CD8-positive, alpha-beta memory T cell (primary cell): ENCODE measurements at regions not wholly inside any gene's neighbourhood (a gene's known extent, or its start where the extent isn't known, plus 50 kb on each side); places are given as distances from the start of the nearest gene placed in this dataset.

ENCODE experiments used
- CTCF ChIA-PET: fragments of 350-600 bp; sonication (Branson Sonifier 250); formaldehyde crosslinking; loops from one replicate; lab custom pipeline; 2021; ENCODE audit warnings: antibody characterized with exemption; lab: Charles Lee
- POLR2A ChIA-PET: fragments of 350-600 bp; sonication (Branson Sonifier 250); formaldehyde crosslinking; loops from one replicate; lab custom pipeline; 2021; ENCODE audit warnings: antibody characterized with exemption; lab: Charles Lee
- DNase-seq, 5 donors: peaks; one replicate each; pipeline versions ENCODE4 v3.0.0 to v3.0.0-alpha.2; 2020 to 2022; ENCODE audit warnings: mixed read lengths in 1 of 5
- H3K27ac ChIP-seq: one replicate; pipeline ENCODE4 v1.7.0; 2013; ENCODE audit warnings: low read depth, mild to moderate bottlenecking, low read length, moderate library complexity
- H3K27me3 ChIP-seq: 2 replicates; pipeline ENCODE4 v1.7.0; 2013; ENCODE audit warnings: low read length, mild to moderate bottlenecking; ENCODE audit not compliant: insufficient read depth, poor library complexity, severe bottlenecking
- H3K36me3 ChIP-seq: 2 replicates; pipeline ENCODE4 v1.7.0; 2013; ENCODE audit warnings: mild to moderate bottlenecking, low read length, moderate library complexity; ENCODE audit not compliant: insufficient read depth
- H3K4me1 ChIP-seq: 2 replicates; pipeline ENCODE4 v1.7.0; 2013; ENCODE audit warnings: mild to moderate bottlenecking, low read length, moderate library complexity; ENCODE audit not compliant: insufficient read depth
- H3K4me3 ChIP-seq: 2 replicates; pipeline ENCODE4 v1.7.0; 2013; ENCODE audit warnings: mild to moderate bottlenecking, low read length
- H3K9me3 ChIP-seq: 2 replicates; pipeline ENCODE4 v1.7.0; 2013; ENCODE audit warnings: mild to moderate bottlenecking, low read length
- H3K27ac Mint-ChIP-seq, 8 donors: one replicate each; pipeline ENCODE4 v1.8.0; 2020 to 2021; ENCODE audit warnings: mixed read lengths in 8 of 8, mild to moderate bottlenecking in 6 of 8, inconsistent platforms in 3 of 8, moderate library complexity in 3 of 8
- H3K27me3 Mint-ChIP-seq, 2 donors: one replicate each; pipeline ENCODE4 v1.8.0; 2020 to 2021; ENCODE audit warnings: mixed read lengths in 2 of 2, mild to moderate bottlenecking in 1 of 2, moderate library complexity in 1 of 2
- H3K36me3 Mint-ChIP-seq, 3 donors: one replicate each; pipeline ENCODE4 v1.8.0; 2020 to 2021; ENCODE audit warnings: mixed read lengths in 3 of 3, inconsistent platforms in 1 of 3, mild to moderate bottlenecking in 1 of 3
- H3K4me1 Mint-ChIP-seq, 3 donors: one replicate each; pipeline ENCODE4 v1.8.0; 2020 to 2021; ENCODE audit warnings: mixed read lengths in 3 of 3, inconsistent platforms in 1 of 3, mild to moderate bottlenecking in 1 of 3
- H3K4me3 Mint-ChIP-seq, 7 donors: one replicate each; pipeline ENCODE4 v1.8.0; 2020 to 2021; ENCODE audit warnings: mixed read lengths in 7 of 7, mild to moderate bottlenecking in 6 of 7, moderate library complexity in 4 of 7, inconsistent platforms in 2 of 7
- H3K9me3 Mint-ChIP-seq, 5 donors: one replicate each; pipeline ENCODE4 v1.8.0; 2020 to 2022; ENCODE audit warnings: mixed read lengths in 5 of 5, mild to moderate bottlenecking in 3 of 5, moderate library complexity in 2 of 5, inconsistent platforms in 1 of 5

- no peaks in the 10 kb centered on the region for H3K4me1 Mint-ChIP-seq
These were observed 180.2 kb upstream of the TNP1 start for GRCh38 chr2:217040099-217040498.

GRCh38 chr2:217038001-217038400 is 178.1 kb upstream of the TNP1 start:
- Mint-ChIP-seq H3K36me3 (no peaks in the 10 kb centered on the region), H3K4me3 (no peak overlapping the region), H3K27ac (no peak overlapping the region), H3K4me1 (no peaks in the 10 kb centered on the region), H3K27me3 (peaks cover 3 to 4% of the 10 kb centered on the region in 2 donors), H3K9me3 (peaks cover 0 to 3% (median 0%) of the 10 kb centered on the region in 5 donors)
- no peaks in the 10 kb centered on the region for H3K27me3 ChIP-seq
- H3K4me1 ChIP-seq, result no peaks in the 10 kb centered on the region
- H3K4me3 ChIP-seq, result no peak overlapping the region
- no peaks in the 10 kb centered on the region for H3K9me3 ChIP-seq
- H3K27ac ChIP-seq, result no peak overlapping the region
- ChIA-PET CTCF (no interaction called here), POLR2A (no interaction called here)
- H3K36me3 ChIP-seq, result no peaks in the 10 kb centered on the region
- DNase-seq, result no peak

More at GRCh38 chr2:217040099-217040498, 180.2 kb upstream of the TNP1 start:
- Histone ChIP-seq H3K4me3 (no peak overlapping the region), H3K4me1 (no peaks in the 10 kb centered on the region), H3K27ac (no peak overlapping the region), H3K9me3 (no peaks in the 10 kb centered on the region), H3K36me3 (no peaks in the 10 kb centered on the region), H3K27me3 (no peaks in the 10 kb centered on the region)
- H3K27me3 Mint-ChIP-seq, result peaks cover 3 to 4% of the 10 kb centered on the region in 2 donors
- ChIA-PET POLR2A (no interaction called here), CTCF (no interaction called here)
- H3K36me3 Mint-ChIP-seq, result no peaks in the 10 kb centered on the region
- H3K4me3 Mint-ChIP-seq, result no peak overlapping the region
- no peak overlapping the region for H3K27ac Mint-ChIP-seq
- no peak for DNase-seq
- peaks cover 0 to 3% (median 0%) of the 10 kb centered on the region in 5 donors for H3K9me3 Mint-ChIP-seq

GRCh38 chr2:217037353-217037752 is 177.5 kb upstream of the TNP1 start:
- H3K4me3 Mint-ChIP-seq, result no peak overlapping the region
- POLR2A ChIA-PET, result no interaction called here
- no peaks in the 10 kb centered on the region for H3K4me1 Mint-ChIP-seq
- H3K4me3 ChIP-seq, result no peak overlapping the region
- peaks cover 0 to 3% (median 0%) of the 10 kb centered on the region in 5 donors for H3K9me3 Mint-ChIP-seq
- no peaks in the 10 kb centered on the region for H3K36me3 ChIP-seq
- no peaks in the 10 kb centered on the region for H3K27me3 ChIP-seq
- CTCF ChIA-PET, result no interaction called here
- H3K9me3 ChIP-seq, result no peaks in the 10 kb centered on the region
- peaks cover 4% of the 10 kb centered on the region in 2 donors for H3K27me3 Mint-ChIP-seq
- DNase-seq, result no peak
- no peaks in the 10 kb centered on the region for H3K4me1 ChIP-seq
- H3K27ac Mint-ChIP-seq, result no peak overlapping the region
- no peaks in the 10 kb centered on the region for H3K36me3 Mint-ChIP-seq
- no peak overlapping the region for H3K27ac ChIP-seq

- H3K27ac ChIP-seq, result no peak overlapping the region
- Mint-ChIP-seq H3K9me3 (peaks cover 0 to 2% (median 0%) of the 10 kb centered on the region in 5 donors), H3K4me1 (no peaks in the 10 kb centered on the region), H3K27ac (no peak overlapping the region), H3K27me3 (peaks cover 0 to 6% of the 10 kb centered on the region in 2 donors), H3K36me3 (no peaks in the 10 kb centered on the region), H3K4me3 (no peak overlapping the region)
- H3K4me3 ChIP-seq, result no peak overlapping the region
- H3K4me1 ChIP-seq, result no peaks in the 10 kb centered on the region
- ChIA-PET POLR2A (no interaction called here), CTCF (no interaction called here)
- no peaks in the 10 kb centered on the region for H3K9me3 ChIP-seq
- H3K36me3 ChIP-seq, result no peaks in the 10 kb centered on the region
- no peaks in the 10 kb centered on the region for H3K27me3 ChIP-seq
- DNase-seq, result no peak
These were observed 176.1 kb upstream of the TNP1 start for GRCh38 chr2:217035967-217036366.

- H3K4me3 Mint-ChIP-seq, result no peak overlapping the region
- no peak overlapping the region for H3K27ac Mint-ChIP-seq
- POLR2A ChIA-PET, result no interaction called here
- no peak for DNase-seq
- Histone ChIP-seq H3K27ac (no peak overlapping the region), H3K4me3 (no peak overlapping the region), H3K9me3 (no peaks in the 10 kb centered on the region), H3K27me3 (no peaks in the 10 kb centered on the region), H3K36me3 (no peaks in the 10 kb centered on the region), H3K4me1 (no peaks in the 10 kb centered on the region)
- no peaks in the 10 kb centered on the region for H3K36me3 Mint-ChIP-seq
- peaks cover 6 to 8% of the 10 kb centered on the region in 2 donors for H3K27me3 Mint-ChIP-seq
- no peaks in the 10 kb centered on the region for H3K4me1 Mint-ChIP-seq
- CTCF ChIA-PET, result no interaction called here
- peaks cover 0 to 2% (median 0%) of the 10 kb centered on the region in 5 donors for H3K9me3 Mint-ChIP-seq
These were observed 173.3 kb upstream of the TNP1 start for GRCh38 chr2:217033186-217033585.

- POLR2A ChIA-PET, result no interaction called here
- Mint-ChIP-seq H3K27ac (no peak overlapping the region), H3K36me3 (no peaks in the 10 kb centered on the region), H3K27me3 (peaks cover 5 to 8% of the 10 kb centered on the region in 2 donors), H3K4me3 (no peak overlapping the region), H3K9me3 (peaks cover 0 to 2% (median 0%) of the 10 kb centered on the region in 5 donors), H3K4me1 (no peaks in the 10 kb centered on the region)
- H3K36me3 ChIP-seq, result no peaks in the 10 kb centered on the region
- H3K4me1 ChIP-seq, result no peaks in the 10 kb centered on the region
- H3K27me3 ChIP-seq, result no peaks in the 10 kb centered on the region
- no peak overlapping the region for H3K27ac ChIP-seq
- DNase-seq, result no peak
- H3K9me3 ChIP-seq, result no peaks in the 10 kb centered on the region
- CTCF ChIA-PET, result no interaction called here
- H3K4me3 ChIP-seq, result no peak overlapping the region
These were observed 171.6 kb upstream of the TNP1 start for GRCh38 chr2:217031445-217031844.

GRCh38 chr2:217030081-217030480 is 170.2 kb upstream of the TNP1 start:
- no peak overlapping the region for H3K27ac ChIP-seq
- H3K27me3 ChIP-seq, result no peaks in the 10 kb centered on the region
- Mint-ChIP-seq H3K27ac (no peak overlapping the region), H3K4me3 (no peak overlapping the region), H3K4me1 (no peaks in the 10 kb centered on the region), H3K36me3 (no peaks in the 10 kb centered on the region), H3K9me3 (peaks cover 0 to 2% (median 0%) of the 10 kb centered on the region in 5 donors), H3K27me3 (peaks cover 5 to 8% of the 10 kb centered on the region in 2 donors)
- no peak overlapping the region for H3K4me3 ChIP-seq
- H3K4me1 ChIP-seq, result no peaks in the 10 kb centered on the region
- CTCF ChIA-PET, result no interaction called here
- no peaks in the 10 kb centered on the region for H3K9me3 ChIP-seq
- no peak for DNase-seq
- POLR2A ChIA-PET, result no interaction called here
- H3K36me3 ChIP-seq, result no peaks in the 10 kb centered on the region

- Mint-ChIP-seq H3K27ac (no peak overlapping the region), H3K4me3 (no peak overlapping the region), H3K9me3 (peaks cover 0 to 4% (median 2%) of the 10 kb centered on the region in 5 donors), H3K4me1 (no peaks in the 10 kb centered on the region), H3K27me3 (peaks cover 5 to 8% of the 10 kb centered on the region in 2 donors), H3K36me3 (no peaks in the 10 kb centered on the region)
- POLR2A ChIA-PET, result no interaction called here
- no peak overlapping the region for H3K4me3 ChIP-seq
- no peaks in the 10 kb centered on the region for H3K9me3 ChIP-seq
- H3K27me3 ChIP-seq, result no peaks in the 10 kb centered on the region
- no peak for DNase-seq
- CTCF ChIA-PET, result no interaction called here
- H3K36me3 ChIP-seq, result no peaks in the 10 kb centered on the region
- no peak overlapping the region for H3K27ac ChIP-seq
- H3K4me1 ChIP-seq, result no peaks in the 10 kb centered on the region
These were observed 168.3 kb upstream of the TNP1 start for GRCh38 chr2:217028128-217028527.

- CTCF ChIA-PET, result no interaction called here
- H3K9me3 ChIP-seq, result no peaks in the 10 kb centered on the region
- Mint-ChIP-seq H3K4me1 (no peaks in the 10 kb centered on the region), H3K27me3 (peaks cover 5 to 8% of the 10 kb centered on the region in 2 donors), H3K36me3 (no peaks in the 10 kb centered on the region), H3K9me3 (peaks cover 0 to 4% (median 2%) of the 10 kb centered on the region in 5 donors), H3K4me3 (no peak overlapping the region), H3K27ac (no peak overlapping the region)
- POLR2A ChIA-PET, result no interaction called here
- no peaks in the 10 kb centered on the region for H3K36me3 ChIP-seq
- no peaks in the 10 kb centered on the region for H3K4me1 ChIP-seq
- no peaks in the 10 kb centered on the region for H3K27me3 ChIP-seq
- DNase-seq, result no peak
- no peak overlapping the region for H3K4me3 ChIP-seq
- no peak overlapping the region for H3K27ac ChIP-seq
These were observed 167.6 kb upstream of the TNP1 start for GRCh38 chr2:217027414-217027813.
